Loucy (cell line): ENCODE measurements at regions not wholly inside any gene's neighbourhood (a gene's known extent, or its start where the extent isn't known, plus 50 kb on each side); places are given as distances from the start of the nearest gene placed in this dataset.
A peak's percentile ranks its signal among the peaks of the same experiment; 100 is the strongest.

Experiments
- H2AFZ ChIP-seq: fragments of 200-600 bp; sonication (generic); 2 replicates; pipeline ENCODE4 v1.6.0; 2016; ENCODE audit warnings: antibody characterized with exemption, mild to moderate bottlenecking, low read length, moderate library complexity
- H3F3A ChIP-seq: fragments of 200-600 bp; 2 replicates; pipeline ENCODE4 v1.6.0; 2016; ENCODE audit warnings: antibody characterized with exemption, low read depth, mild to moderate bottlenecking
- H3K27me3 ChIP-seq: fragments of 200-600 bp; sonication (generic); 2 replicates; pipeline ENCODE4 v1.6.1; 2014; ENCODE audit warnings: low read length, mild to moderate bottlenecking; ENCODE audit not compliant: insufficient read depth, poor library complexity, severe bottlenecking
- H3K36me3 ChIP-seq: fragments of 200-600 bp; sonication (generic); 2 replicates; pipeline ENCODE4 v1.6.1; 2016; ENCODE audit warnings: low read length; ENCODE audit not compliant: insufficient read depth
- H3K4me1 ChIP-seq: fragments of 200-600 bp; sonication (generic); 2 replicates; pipeline ENCODE4 v1.5.1; 2014; ENCODE audit warnings: low read length, mild to moderate bottlenecking; ENCODE audit not compliant: insufficient read depth, poor library complexity, severe bottlenecking
- H3K4me2 ChIP-seq: fragments of 200-600 bp; sonication (generic); 2 replicates; pipeline ENCODE4 v1.6.0; 2014; ENCODE audit warnings: antibody characterized with exemption, low read length, low read depth, mild to moderate bottlenecking; ENCODE audit not compliant: poor library complexity, severe bottlenecking
- H3K4me3 ChIP-seq: fragments of 200-600 bp; sonication (generic); 2 replicates; pipeline ENCODE4 v1.5.1; 2014; ENCODE audit warnings: low read length, mild to moderate bottlenecking, mixed read lengths; ENCODE audit not compliant: poor library complexity, severe bottlenecking
- H3K79me2 ChIP-seq: fragments of 200-600 bp; sonication (generic); 2 replicates; pipeline ENCODE4 v1.6.1; 2014; ENCODE audit warnings: low read length; ENCODE audit not compliant: insufficient read depth
- H3K9ac ChIP-seq: fragments of 200-600 bp; sonication (generic); 2 replicates; pipeline ENCODE4 v1.6.0; 2014; ENCODE audit warnings: mild to moderate bottlenecking, low read depth, low read length, moderate library complexity; ENCODE audit not compliant: poor library complexity, severe bottlenecking
- H3K9me2 ChIP-seq: fragments of 200-600 bp; sonication (generic); replicated peaks from 2 replicates; pipeline ENCODE4 v1.6.1; 2016; ENCODE audit warnings: low read depth, low read length, mixed read lengths
- H3K9me3 ChIP-seq: fragments of 200-600 bp; sonication (generic); 2 replicates; pipeline ENCODE4 v1.6.1; 2014; ENCODE audit warnings: mild to moderate bottlenecking, antibody characterized with exemption, low read length, low read depth; ENCODE audit not compliant: insufficient read depth
- H4K20me1 ChIP-seq: fragments of 200-600 bp; sonication (generic); 2 replicates; pipeline ENCODE4 v1.6.0; 2014; ENCODE audit warnings: antibody characterized with exemption, low read length, mild to moderate bottlenecking; ENCODE audit not compliant: insufficient read depth, poor library complexity, severe bottlenecking
- EZH2phosphoT487 ChIP-seq: fragments of 200-600 bp; IDR thresholded peaks from 2 replicates; pipeline ENCODE4 v1.6.1; 2018; ENCODE audit warnings: antibody characterized with exemption, mild to moderate bottlenecking, moderate library complexity, borderline replicate concordance
- TF ChIP-seq, protein P1 (sequence below): fragments of 200-600 bp; sonication (generic); conservative IDR thresholded peaks from 2 replicates; pipeline ENCODE4 v1.5.1; 2014; ENCODE audit warnings: mild to moderate bottlenecking, antibody characterized with exemption, low read length

GRCh38 chr10:78514459-78514858 is 480.8 kb downstream of the RPS24 start:
- Histone ChIP-seq H3K36me3 (no peaks in the 10 kb centered on the region), H3K27me3 (no peaks in the 10 kb centered on the region), H3K4me3 (no peak overlapping the region), H3F3A (no peaks in the 10 kb centered on the region), H3K9ac (no peak overlapping the region), H3K9me2 (no peaks in the 10 kb centered on the region), H2AFZ (no peak overlapping the region), H3K4me2 (no peak overlapping the region), H4K20me1 (no peaks in the 10 kb centered on the region), H3K9me3 (no peaks in the 10 kb centered on the region), H3K79me2 (no peaks in the 10 kb centered on the region), H3K4me1 (peaks cover 7% of the 10 kb centered on the region)
- no peak for TF ChIP-seq EZH2phosphoT487
- TF ChIP-seq, protein P1, sequence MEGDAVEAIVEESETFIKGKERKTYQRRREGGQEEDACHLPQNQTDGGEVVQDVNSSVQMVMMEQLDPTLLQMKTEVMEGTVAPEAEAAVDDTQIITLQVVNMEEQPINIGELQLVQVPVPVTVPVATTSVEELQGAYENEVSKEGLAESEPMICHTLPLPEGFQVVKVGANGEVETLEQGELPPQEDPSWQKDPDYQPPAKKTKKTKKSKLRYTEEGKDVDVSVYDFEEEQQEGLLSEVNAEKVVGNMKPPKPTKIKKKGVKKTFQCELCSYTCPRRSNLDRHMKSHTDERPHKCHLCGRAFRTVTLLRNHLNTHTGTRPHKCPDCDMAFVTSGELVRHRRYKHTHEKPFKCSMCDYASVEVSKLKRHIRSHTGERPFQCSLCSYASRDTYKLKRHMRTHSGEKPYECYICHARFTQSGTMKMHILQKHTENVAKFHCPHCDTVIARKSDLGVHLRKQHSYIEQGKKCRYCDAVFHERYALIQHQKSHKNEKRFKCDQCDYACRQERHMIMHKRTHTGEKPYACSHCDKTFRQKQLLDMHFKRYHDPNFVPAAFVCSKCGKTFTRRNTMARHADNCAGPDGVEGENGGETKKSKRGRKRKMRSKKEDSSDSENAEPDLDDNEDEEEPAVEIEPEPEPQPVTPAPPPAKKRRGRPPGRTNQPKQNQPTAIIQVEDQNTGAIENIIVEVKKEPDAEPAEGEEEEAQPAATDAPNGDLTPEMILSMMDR: no peak

DNA sequence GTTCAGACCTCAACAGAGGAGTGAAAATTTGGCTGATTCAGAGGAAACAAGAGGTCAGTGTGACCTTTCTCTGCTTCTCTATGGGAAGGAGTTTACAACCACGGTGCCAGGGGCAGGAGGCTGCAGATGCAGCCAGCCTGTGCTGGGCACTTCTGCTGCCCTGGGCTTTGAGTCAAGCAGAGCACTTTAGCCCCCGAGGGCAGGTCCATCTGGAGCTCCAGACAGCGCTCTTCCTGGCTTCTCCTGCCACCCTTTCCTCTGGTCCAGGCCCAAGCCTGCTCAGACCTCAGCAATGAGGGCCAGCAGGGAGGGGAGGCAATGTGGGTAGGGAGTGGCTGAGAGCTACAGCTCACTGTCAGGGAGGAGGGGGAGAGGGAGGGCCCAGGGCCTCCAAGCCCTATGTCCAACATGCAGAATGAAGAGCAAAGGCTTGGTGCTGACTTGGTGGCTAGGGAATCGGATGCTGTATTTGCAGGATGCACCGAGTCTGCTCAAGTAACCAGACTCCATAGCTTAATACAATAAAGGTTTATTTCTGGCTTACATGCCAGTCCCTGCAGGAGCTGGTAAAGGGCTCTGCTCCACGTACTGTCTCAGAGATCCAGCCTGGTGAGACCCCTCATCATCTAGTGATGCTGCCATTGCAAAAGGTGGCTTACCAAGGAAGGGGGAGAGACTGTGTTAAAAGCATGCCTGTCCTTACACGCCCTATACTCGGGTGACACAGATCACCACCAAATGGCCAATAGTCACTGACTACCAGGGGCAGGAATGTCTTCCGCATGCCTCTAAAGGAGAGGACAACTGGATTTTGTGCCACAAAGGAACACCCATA is 481.6 kb downstream of the RPS24 start:
- Histone ChIP-seq H3K4me2 (no peak overlapping the region), H3K36me3 (no peaks in the 10 kb centered on the region), H3K4me3 (no peak overlapping the region), H3K9me2 (no peaks in the 10 kb centered on the region), H3K79me2 (no peaks in the 10 kb centered on the region), H4K20me1 (no peaks in the 10 kb centered on the region), H3F3A (no peaks in the 10 kb centered on the region), H2AFZ (peak overlapping the region; percentile 3; the same call in 1 of the 2 replicates), H3K4me1 (peaks cover 12% of the 10 kb centered on the region), H3K9ac (no peak overlapping the region), H3K9me3 (no peaks in the 10 kb centered on the region), H3K27me3 (no peaks in the 10 kb centered on the region)
- TF ChIP-seq, protein P1: no peak
- no peak for TF ChIP-seq EZH2phosphoT487

- TF ChIP-seq, protein P1: no peak
- TF ChIP-seq EZH2phosphoT487: no peak
- no peak overlapping the region for H3K4me2 ChIP-seq
- no peak overlapping the region for H3K4me3 ChIP-seq
- no peaks in the 10 kb centered on the region for H3K27me3 ChIP-seq
- H4K20me1 ChIP-seq: no peaks in the 10 kb centered on the region
- no peaks in the 10 kb centered on the region for H3K9me2 ChIP-seq
- no peaks in the 10 kb centered on the region for H3K9me3 ChIP-seq
- H3K9ac ChIP-seq: no peak overlapping the region
- H3K4me1 ChIP-seq: peaks cover 17% of the 10 kb centered on the region
- H3F3A ChIP-seq: no peaks in the 10 kb centered on the region
- H3K79me2 ChIP-seq: no peaks in the 10 kb centered on the region
- no peak overlapping the region for H2AFZ ChIP-seq
- no peaks in the 10 kb centered on the region for H3K36me3 ChIP-seq
Measured at GRCh38 chr10:78515873-78516153, 482.1 kb downstream of the RPS24 start.
